Activated CD8-positive, alpha-beta T cell treated with anti-CD3 and anti-CD28 coated beads, Interleukin-2, amount 10 ng/mL, durations not matched to agents 7 days and 5 days (primary cell): ENCODE measurements at regions not wholly inside any gene's neighbourhood (a gene's known extent, or its start where the extent isn't known, plus 50 kb on each side); places are given as distances from the start of the nearest gene placed in this dataset.

Experiments used
- ATAC-seq: fragments of 150-1000 bp; cut with Tn5 transposase; one replicate; pipeline ENCODE4 v1.10.0; 2021; ENCODE audit warnings: moderate library complexity
- CTCF ChIA-PET: fragments of 350-600 bp; sonication (Branson Sonifier 250); formaldehyde crosslinking; loops from one replicate; lab custom pipeline; 2021; ENCODE audit warnings: antibody characterized with exemption; lab: Charles Lee
- POLR2A ChIA-PET: fragments of 350-600 bp; sonication (Branson Sonifier 250); formaldehyde crosslinking; loops from one replicate; lab custom pipeline; 2021; ENCODE audit warnings: antibody characterized with exemption; lab: Charles Lee
- DNase-seq: peaks from one replicate; pipeline ENCODE4 v3.0.0-alpha.2; 2020
- H3K27ac Mint-ChIP-seq: one replicate; pipeline ENCODE4 v1.8.0; 2021; ENCODE audit warnings: mild to moderate bottlenecking, mixed read lengths
- H3K27me3 Mint-ChIP-seq: one replicate; pipeline ENCODE4 v1.8.0; 2021; ENCODE audit warnings: low read depth, mixed read lengths
- H3K36me3 Mint-ChIP-seq: one replicate; pipeline ENCODE4 v1.8.0; 2021; ENCODE audit warnings: low read depth, mixed read lengths
- H3K4me1 Mint-ChIP-seq: one replicate; pipeline ENCODE4 v1.8.0; 2021; ENCODE audit warnings: low read depth, mixed read lengths
- H3K4me3 Mint-ChIP-seq: one replicate; pipeline ENCODE4 v1.8.0; 2021; ENCODE audit warnings: mild to moderate bottlenecking, mixed read lengths
- H3K9me3 Mint-ChIP-seq: one replicate; pipeline ENCODE4 v1.8.0; 2022; ENCODE audit warnings: mixed read lengths; ENCODE audit not compliant: insufficient read depth

DNA sequence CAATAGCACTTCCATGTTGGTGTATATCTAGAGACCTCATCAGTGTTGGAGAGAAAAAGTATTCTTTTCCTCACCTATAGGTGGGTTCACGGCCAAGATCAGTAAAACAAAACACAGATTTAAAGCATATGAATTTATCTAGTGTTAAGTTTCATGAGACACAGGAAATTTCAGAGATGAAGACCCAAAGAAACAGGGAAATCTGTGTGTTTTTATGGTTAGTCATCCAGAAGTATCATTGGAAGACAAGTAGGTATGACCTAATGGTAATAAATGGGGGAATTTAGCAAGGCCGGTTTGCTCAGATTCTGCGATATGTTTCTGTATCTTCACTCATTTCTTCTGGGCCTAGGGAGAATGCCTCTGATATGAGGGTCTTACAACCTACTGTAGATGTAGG is 419.6 kb upstream of the MARCKS start:
- H3K27ac Mint-ChIP-seq: no peak overlapping the region
- no peaks in the 10 kb centered on the region for H3K4me1 Mint-ChIP-seq
- no peak overlapping the region for H3K4me3 Mint-ChIP-seq
- ATAC-seq (no peak), DNase-seq (no peak)
- POLR2A ChIA-PET: no interaction called here
- H3K9me3 Mint-ChIP-seq: no peaks in the 10 kb centered on the region
- CTCF ChIA-PET: no interaction called here
- H3K36me3 Mint-ChIP-seq: no peaks in the 10 kb centered on the region
- no peaks in the 10 kb centered on the region for H3K27me3 Mint-ChIP-seq

DNA sequence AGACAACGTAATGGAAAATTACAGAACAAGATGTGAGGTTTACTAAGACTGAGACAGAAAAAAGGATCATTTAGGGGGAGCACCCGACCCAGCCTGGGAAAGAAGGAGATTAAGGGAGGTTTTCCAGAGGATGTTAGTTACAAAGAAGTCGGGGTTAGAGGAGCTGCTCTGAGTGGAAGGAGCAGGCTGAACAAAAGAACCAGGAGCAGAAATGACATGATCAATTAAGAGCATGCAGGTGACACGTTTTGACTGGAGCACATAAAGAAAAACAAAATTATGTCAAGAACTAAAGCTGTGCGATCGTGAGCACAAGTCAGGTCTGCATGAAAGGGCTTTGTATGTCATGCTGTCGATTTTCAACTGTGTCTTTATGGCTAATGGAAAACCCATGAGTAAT is 417.3 kb upstream of the MARCKS start:
- Mint-ChIP-seq H3K27ac (no peak overlapping the region), H3K27me3 (no peaks in the 10 kb centered on the region), H3K9me3 (no peaks in the 10 kb centered on the region), H3K4me1 (no peaks in the 10 kb centered on the region), H3K4me3 (no peak overlapping the region), H3K36me3 (no peaks in the 10 kb centered on the region)
- ATAC-seq (no peak), DNase-seq (no peak)
- ChIA-PET POLR2A (no interaction called here), CTCF (no interaction called here)

- POLR2A ChIA-PET: no interaction called here
- no peaks in the 10 kb centered on the region for H3K27me3 Mint-ChIP-seq
- H3K9me3 Mint-ChIP-seq: no peaks in the 10 kb centered on the region
- no peaks in the 10 kb centered on the region for H3K4me1 Mint-ChIP-seq
- CTCF ChIA-PET: no interaction called here
- DNase-seq (no peak), ATAC-seq (no peak)
- H3K36me3 Mint-ChIP-seq: no peaks in the 10 kb centered on the region
- H3K27ac Mint-ChIP-seq: no peak overlapping the region
- H3K4me3 Mint-ChIP-seq: no peak overlapping the region
Measured at GRCh38 chr6:113442040-113442439, 415.1 kb upstream of the MARCKS start.

DNA sequence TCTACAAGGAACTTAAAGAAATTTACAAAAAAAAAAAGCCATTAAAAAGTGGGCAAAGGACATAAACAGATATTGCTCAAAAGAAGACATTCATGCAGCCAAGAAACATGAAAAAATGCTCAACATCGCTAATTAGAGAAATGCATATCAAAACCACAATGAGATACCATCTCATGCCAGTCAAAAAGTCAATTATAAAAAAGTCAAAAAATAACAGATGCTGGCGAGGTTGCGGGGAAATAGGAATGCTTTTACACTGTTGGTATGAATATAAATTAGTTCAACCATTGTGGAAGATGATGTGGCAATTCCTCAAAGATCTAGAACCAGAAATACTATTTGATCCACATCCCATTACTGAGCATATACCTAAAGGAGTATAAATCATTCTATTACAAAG is 411.9 kb upstream of the MARCKS start:
- Mint-ChIP-seq H3K4me3 (no peak overlapping the region), H3K27me3 (no peaks in the 10 kb centered on the region), H3K4me1 (no peaks in the 10 kb centered on the region), H3K27ac (no peak overlapping the region), H3K9me3 (no peaks in the 10 kb centered on the region), H3K36me3 (no peaks in the 10 kb centered on the region)
- no peak for DNase-seq
- ChIA-PET POLR2A (no interaction called here), CTCF (no interaction called here)
- ATAC-seq: no peak

- DNase-seq (no peak), ATAC-seq (no peak)
- Mint-ChIP-seq H3K27ac (no peak overlapping the region), H3K36me3 (no peaks in the 10 kb centered on the region), H3K4me1 (no peaks in the 10 kb centered on the region), H3K27me3 (no peaks in the 10 kb centered on the region), H3K4me3 (no peak overlapping the region), H3K9me3 (no peaks in the 10 kb centered on the region)
- ChIA-PET CTCF (no interaction called here), POLR2A (no interaction called here)
Measured at GRCh38 chr6:113447088-113447831, 409.9 kb upstream of the MARCKS start.

DNA sequence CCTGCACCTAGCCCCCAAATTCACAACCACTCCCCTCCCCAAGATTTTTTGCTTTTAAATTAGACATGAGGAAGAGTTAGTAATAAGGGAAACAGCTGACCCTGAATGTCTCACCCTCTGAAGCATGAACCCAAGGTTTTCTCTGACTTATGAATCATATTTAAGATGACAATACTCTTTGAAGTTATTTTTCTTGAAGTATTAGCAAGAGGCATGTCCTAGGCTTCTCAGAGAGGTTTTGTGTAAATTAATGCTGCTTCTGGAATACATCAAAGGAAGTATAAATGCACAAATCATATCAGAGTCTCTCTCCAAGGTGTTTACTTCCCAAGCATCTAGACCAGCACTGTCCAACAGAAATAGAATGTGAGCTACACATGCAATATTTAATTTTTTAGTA is 408.1 kb upstream of the MARCKS start:
- no peak for DNase-seq
- CTCF ChIA-PET: no interaction called here
- no peak for ATAC-seq
- H3K27me3 Mint-ChIP-seq: no peaks in the 10 kb centered on the region
- H3K4me3 Mint-ChIP-seq: no peak overlapping the region
- H3K36me3 Mint-ChIP-seq: no peaks in the 10 kb centered on the region
- H3K4me1 Mint-ChIP-seq: no peaks in the 10 kb centered on the region
- POLR2A ChIA-PET: no interaction called here
- H3K27ac Mint-ChIP-seq: no peak overlapping the region
- no peaks in the 10 kb centered on the region for H3K9me3 Mint-ChIP-seq

GRCh38 chr6:113450061-113450465 is 407.1 kb upstream of the MARCKS start:
- no peak overlapping the region for H3K27ac Mint-ChIP-seq
- H3K9me3 Mint-ChIP-seq: no peaks in the 10 kb centered on the region
- no peaks in the 10 kb centered on the region for H3K27me3 Mint-ChIP-seq
- ChIA-PET CTCF (no interaction called here), POLR2A (no interaction called here)
- no peaks in the 10 kb centered on the region for H3K36me3 Mint-ChIP-seq
- no peaks in the 10 kb centered on the region for H3K4me1 Mint-ChIP-seq
- ATAC-seq (no peak), DNase-seq (no peak)
- H3K4me3 Mint-ChIP-seq: no peak overlapping the region

DNA sequence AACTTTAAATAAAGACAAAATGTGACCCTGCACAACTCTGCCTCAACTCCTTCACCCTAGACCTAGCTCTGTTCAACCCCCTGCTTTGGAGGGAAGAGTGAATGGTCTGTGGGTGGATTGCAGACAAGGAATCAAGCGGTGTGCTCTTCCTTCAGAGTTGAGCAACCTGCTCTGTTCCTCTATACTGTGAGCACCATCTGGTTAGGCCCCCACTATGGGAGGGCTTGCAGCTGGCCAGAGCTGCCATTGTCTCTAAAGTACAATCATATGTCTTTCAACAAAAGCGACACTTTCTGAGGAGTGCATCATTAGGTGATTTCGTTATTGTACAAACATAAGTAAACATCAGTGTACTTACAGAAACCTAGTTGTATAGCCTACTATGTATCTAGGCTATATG is 406.1 kb upstream of the MARCKS start:
- no peaks in the 10 kb centered on the region for H3K4me1 Mint-ChIP-seq
- CTCF ChIA-PET: no interaction called here
- ATAC-seq: no peak
- no peak overlapping the region for H3K4me3 Mint-ChIP-seq
- no peaks in the 10 kb centered on the region for H3K36me3 Mint-ChIP-seq
- H3K27ac Mint-ChIP-seq: no peak overlapping the region
- POLR2A ChIA-PET: no interaction called here
- DNase-seq: no peak
- H3K27me3 Mint-ChIP-seq: no peaks in the 10 kb centered on the region
- H3K9me3 Mint-ChIP-seq: no peaks in the 10 kb centered on the region

DNA sequence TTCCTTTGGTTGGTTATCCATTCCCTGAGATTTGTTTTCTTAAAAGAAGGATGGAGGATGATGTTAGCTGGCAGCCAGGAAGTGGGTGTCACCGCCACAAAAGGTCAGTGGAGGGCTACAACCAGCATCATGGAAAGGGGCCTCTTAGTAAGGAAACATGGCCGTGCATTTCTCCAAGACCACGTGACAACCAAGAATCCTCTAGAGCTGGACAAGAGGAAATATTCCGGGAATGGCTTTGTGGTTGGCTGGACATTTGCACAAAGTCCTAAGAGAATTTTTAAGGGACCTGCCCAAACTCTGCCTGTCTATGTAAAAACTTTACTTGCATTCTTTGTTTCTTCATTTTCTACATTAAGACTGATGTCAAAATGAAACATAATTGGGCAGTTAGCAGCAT is 399.9 kb upstream of the MARCKS start:
- DNase-seq: no peak
- no peak for ATAC-seq
- ChIA-PET CTCF (no interaction called here), POLR2A (no interaction called here)
- no peaks in the 10 kb centered on the region for H3K9me3 Mint-ChIP-seq
- H3K36me3 Mint-ChIP-seq: no peaks in the 10 kb centered on the region
- H3K27ac Mint-ChIP-seq: no peak overlapping the region
- no peaks in the 10 kb centered on the region for H3K27me3 Mint-ChIP-seq
- no peak overlapping the region for H3K4me3 Mint-ChIP-seq
- no peaks in the 10 kb centered on the region for H3K4me1 Mint-ChIP-seq

GRCh38 chr6:113457751-113458150 is 399.4 kb upstream of the MARCKS start:
- no peak overlapping the region for H3K4me3 Mint-ChIP-seq
- CTCF ChIA-PET: no interaction called here
- ATAC-seq (no peak), DNase-seq (no peak)
- no peaks in the 10 kb centered on the region for H3K27me3 Mint-ChIP-seq
- no peaks in the 10 kb centered on the region for H3K9me3 Mint-ChIP-seq
- no peaks in the 10 kb centered on the region for H3K36me3 Mint-ChIP-seq
- POLR2A ChIA-PET: no interaction called here
- no peaks in the 10 kb centered on the region for H3K4me1 Mint-ChIP-seq
- H3K27ac Mint-ChIP-seq: no peak overlapping the region

- CTCF ChIA-PET: no interaction called here
- no peaks in the 10 kb centered on the region for H3K27me3 Mint-ChIP-seq
- POLR2A ChIA-PET: no interaction called here
- H3K4me1 Mint-ChIP-seq: no peaks in the 10 kb centered on the region
- DNase-seq (no peak), ATAC-seq (no peak)
- no peak overlapping the region for H3K27ac Mint-ChIP-seq
- H3K9me3 Mint-ChIP-seq: no peaks in the 10 kb centered on the region
- no peak overlapping the region for H3K4me3 Mint-ChIP-seq
- H3K36me3 Mint-ChIP-seq: no peaks in the 10 kb centered on the region
Measured at GRCh38 chr6:113458368-113459010, 398.7 kb upstream of the MARCKS start.

DNA sequence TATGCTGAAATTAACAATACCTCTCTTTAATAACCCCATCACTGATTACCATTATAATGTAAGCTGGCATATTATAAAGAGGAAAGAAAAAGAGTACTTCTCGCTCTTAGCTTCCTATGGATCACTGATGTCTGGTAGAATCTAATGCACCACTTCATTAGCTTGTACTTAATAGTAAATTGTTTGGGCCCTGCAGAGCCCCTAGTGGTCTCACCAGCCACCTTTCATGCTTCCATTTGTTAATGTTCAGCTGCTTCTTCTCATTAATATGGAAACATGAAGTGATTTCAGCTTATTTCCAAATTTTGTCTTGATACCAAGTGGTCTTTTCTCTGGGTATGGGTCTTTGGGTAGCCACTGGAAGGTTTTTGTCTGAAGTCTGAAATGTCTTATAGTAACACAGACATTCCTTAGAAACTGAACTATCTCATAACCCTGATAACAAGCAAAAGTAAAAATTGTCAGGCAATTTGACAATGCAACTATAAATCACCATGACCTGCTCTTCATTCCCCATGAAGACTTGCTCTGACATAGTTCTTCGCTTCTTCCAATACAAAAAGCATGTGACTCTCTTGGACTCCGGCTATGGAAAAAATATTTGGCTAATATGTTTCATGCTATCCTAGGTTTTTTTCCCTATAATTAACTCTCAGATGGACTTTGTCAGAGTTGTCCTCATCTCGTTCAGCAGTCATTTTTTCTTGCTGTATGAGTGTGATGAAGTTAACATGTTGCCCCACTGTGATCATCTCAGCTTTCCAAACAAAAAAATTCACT is 395.8 kb upstream of the MARCKS start:
- Mint-ChIP-seq H3K27me3 (no peaks in the 10 kb centered on the region), H3K9me3 (no peaks in the 10 kb centered on the region), H3K36me3 (no peaks in the 10 kb centered on the region), H3K4me3 (no peak overlapping the region), H3K4me1 (no peaks in the 10 kb centered on the region), H3K27ac (no peak overlapping the region)
- ATAC-seq (no peak), DNase-seq (no peak)
- ChIA-PET POLR2A (no interaction called here), CTCF (no interaction called here)
